Adrenal gland (tissue), 9 donors: ENCODE measurements at regions not wholly inside any gene's neighbourhood (a gene's known extent, or its start where the extent isn't known, plus 50 kb on each side); places are given as distances from the start of the nearest gene placed in this dataset.

Source experiments
- DNase-seq, 7 donors: peaks; one replicate each; pipeline ENCODE4 v3.0.0-alpha.2; 2019 to 2020
- H3K27ac ChIP-seq, 5 donors: fragments of 200-600 bp; sonication (generic) in 4 of 5; 1 replicate in 3 of 5; 2 replicates in 2 of 5; pipeline versions ENCODE4 v1.5.1 to v1.8.0; 2016 to 2020; ENCODE audit warnings: mild to moderate bottlenecking in 1 of 5
- H3K27me3 ChIP-seq: fragments of 200-600 bp; 2 replicates; pipeline ENCODE4 v1.8.0; 2021
- H3K36me3 ChIP-seq, 2 donors: fragments of 200-600 bp; replicated peaks in 1 of 2; 1 replicate in 1 of 2; 2 replicates in 1 of 2; pipeline versions ENCODE4 v1.5.1 to v1.8.0; 2018 to 2022
- H3K4me1 ChIP-seq, 2 donors: fragments of 200-600 bp; replicated peaks in 1 of 2; 1 replicate in 1 of 2; 2 replicates in 1 of 2; pipeline versions ENCODE4 v1.5.1 to v1.8.0; 2018 to 2021
- H3K4me3 ChIP-seq, 4 donors: fragments of 200-600 bp; sonication (generic) in 3 of 4; one replicate each; pipeline ENCODE4 v1.5.1; 2016 to 2018
- H3K9me3 ChIP-seq, 3 donors: fragments of 200-600 bp; sonication (generic) in 1 of 3; replicated peaks in 1 of 3; 1 replicate in 2 of 3; 2 replicates in 1 of 3; pipeline versions ENCODE4 v1.5.1 to v1.8.0; 2016 to 2021
- CTCF ChIP-seq, 6 experiments: fragments of 450-650 bp in 4 of 6; fragments of 200-600 bp in 2 of 6; sonication (generic) in 1 of 6; IDR thresholded peaks; 1 replicate in 5 of 6; 2 replicates in 1 of 6; pipeline versions ENCODE4 v1.5.1 to v1.8.0; 2016 to 2021; ENCODE audit warnings: antibody characterized with exemption in 6 of 6, mild to moderate bottlenecking in 2 of 6, moderate library complexity in 1 of 6
- POLR2A ChIP-seq, 2 donors: fragments of 450-650 bp; IDR thresholded peaks; one replicate each; pipeline ENCODE4 v1.6.1; 2017; ENCODE audit warnings: antibody characterized with exemption in 2 of 2, mild to moderate bottlenecking in 2 of 2, moderate library complexity in 1 of 2
- WGBS, 4 donors: extraction: QIAGEN DNeasy Blood & Tissue Kit in 2 of 4; methylation state at CpG; one replicate each; pipeline versions ENCODE4 v1.1.5 to v1.1.7; 2013 to 2017; 5-methylcytosine and 5-hydroxymethylcytosine counted together
- intact Hi-C, 2 donors: fragments of 100-400 bp; cut with DNase I; formaldehyde crosslinking; loops; one replicate each; pipeline versions ENCODE4 v1.14.1 to v1.15.0; 2022 to 2023
- donor health status: healthy with polysubstance abuse.
- donor health status: Bipolar disorder and iron deficiency.
- donor health status: DM: yes; HTN: yes; CAD: no.
- donor health status: DM: no; HTN: no; CAD: no.
- donor health status: DM: no; HTN: no; CAD: no.

GRCh38 chr14:27205036-27205435 is 607.2 kb upstream of the NOVA1 start:
- H3K4me1 ChIP-seq = no peaks in the 10 kb centered on the region
- no peak for DNase-seq
- no peak for TF ChIP-seq POLR2A (IDR thresholded peaks at IDR 0.05)
- TF ChIP-seq CTCF (IDR thresholded peaks at IDR 0.05) = no peak
- no peaks in the 10 kb centered on the region for H3K36me3 ChIP-seq
- H3K27me3 ChIP-seq = no peaks in the 10 kb centered on the region
- no peaks in the 10 kb centered on the region for H3K9me3 ChIP-seq
- intact Hi-C loops = no loop called here
- H3K4me3 ChIP-seq = no peak overlapping the region
- no peak overlapping the region for H3K27ac ChIP-seq
- 64 to 70% (median 67%) methylated on average over 1 of the region's 1 CpG for WGBS, 4 donors

GRCh38 chr14:27211741-27212140 is 613.9 kb upstream of the NOVA1 start:
- intact Hi-C loops = no loop called here

GRCh38 chr14:27222671-27223070 is 624.8 kb upstream of the NOVA1 start:
- no peak for DNase-seq
- no peaks in the 10 kb centered on the region for H3K9me3 ChIP-seq
- intact Hi-C loops = no loop called here
- no peaks in the 10 kb centered on the region for H3K4me1 ChIP-seq
- H3K27ac ChIP-seq = no peak overlapping the region
- no peaks in the 10 kb centered on the region for H3K36me3 ChIP-seq
- no peak overlapping the region for H3K4me3 ChIP-seq
- WGBS, 4 donors = 69 to 94% (median 76%) methylated on average over 2 of the region's 2 CpGs
- no peaks in the 10 kb centered on the region for H3K27me3 ChIP-seq
- TF ChIP-seq CTCF (IDR thresholded peaks at IDR 0.05) = no peak
- TF ChIP-seq POLR2A (IDR thresholded peaks at IDR 0.05) = no peak

More at GRCh38 chr14:27211741-27212140, 613.9 kb upstream of the NOVA1 start:
- Histone ChIP-seq H3K27me3 (no peaks in the 10 kb centered on the region), H3K27ac (no peak overlapping the region), H3K36me3 (no peaks in the 10 kb centered on the region), H3K9me3 (no peaks in the 10 kb centered on the region), H3K4me1 (no peaks in the 10 kb centered on the region), H3K4me3 (no peak overlapping the region)
- TF ChIP-seq POLR2A (IDR thresholded peaks at IDR 0.05) (no peak), CTCF (IDR thresholded peaks at IDR 0.05) (no peak)
- no peak for DNase-seq

- intact Hi-C loops = no loop called here
- no peak for DNase-seq
- no peaks in the 10 kb centered on the region for H3K4me1 ChIP-seq
- H3K27ac ChIP-seq = no peak overlapping the region
- H3K9me3 ChIP-seq = no peaks in the 10 kb centered on the region
- H3K4me3 ChIP-seq = no peak overlapping the region
- H3K27me3 ChIP-seq = no peaks in the 10 kb centered on the region
- no peak for TF ChIP-seq POLR2A (IDR thresholded peaks at IDR 0.05)
- no peak for TF ChIP-seq CTCF (IDR thresholded peaks at IDR 0.05)
- no peaks in the 10 kb centered on the region for H3K36me3 ChIP-seq
Observed at GRCh38 chr14:27223906-27224305, 626.1 kb upstream of the NOVA1 start.
